Caco-2 (cell line): ENCODE measurements at regions not wholly inside any gene's neighbourhood (a gene's known extent, or its start where the extent isn't known, plus 50 kb on each side); places are given as distances from the start of the nearest gene placed in this dataset.

ENCODE experiments used
- BruUV-seq: library from RNA; stranded (reverse); fragments of 400-500 nt; replicated peaks from 2 replicates; lab custom pipeline; 2021; lab: Mats Ljungman, UMichigan
- CTCF ChIA-PET: fragments of 300-600 bp; sonication (Branson Sonifier 250); formaldehyde crosslinking; loops from one replicate; lab custom pipeline; 2022; ENCODE audit warnings: antibody characterized with exemption; lab: Charles Lee
- POLR2A ChIA-PET: fragments of 300-600 bp; sonication (Branson Sonifier 250); formaldehyde crosslinking; loops from one replicate; lab custom pipeline; 2022; ENCODE audit warnings: antibody characterized with exemption; lab: Charles Lee
- DNase-seq, 2 experiments: peaks; one replicate each; pipeline versions ENCODE4 v3.0.0 to v3.0.0-alpha.2; 2020 to 2022
- H3K27me3 ChIP-seq: replicated peaks from 2 replicates; pipeline ENCODE4 v1.6.0; 2011; ENCODE audit warnings: low read length; ENCODE audit not compliant: control insufficient read depth, insufficient read depth
- H3K36me3 ChIP-seq: 2 replicates; pipeline ENCODE4 v1.5.1; 2011; ENCODE audit warnings: low read length; ENCODE audit not compliant: control insufficient read depth, insufficient read depth
- H3K4me1 ChIP-seq: fragments of 250-450 bp; sonication (Bioruptor Pico); 2 replicates; pipeline ENCODE4 v1.5.1; 2020; ENCODE audit warnings: mild to moderate bottlenecking
- H3K4me3 ChIP-seq: 2 replicates; pipeline ENCODE4 v1.5.1; 2011; ENCODE audit warnings: low read depth, mild to moderate bottlenecking, control low read depth, low read length
- H3K9me3 ChIP-seq: fragments of 250-450 bp; sonication (Bioruptor Pico); 2 replicates; pipeline ENCODE4 v1.5.1; 2020; ENCODE audit warnings: mild to moderate bottlenecking, moderate library complexity
- H3K27ac Mint-ChIP-seq: one replicate; pipeline ENCODE4 v1.8.0; 2022; ENCODE audit warnings: mixed read lengths; ENCODE audit not compliant: unreplicated experiment
- H3K27me3 Mint-ChIP-seq: one replicate; pipeline ENCODE4 v1.8.0; 2022; ENCODE audit warnings: mixed read lengths; ENCODE audit not compliant: insufficient read depth, unreplicated experiment
- H3K36me3 Mint-ChIP-seq: one replicate; pipeline ENCODE4 v1.8.0; 2022; ENCODE audit warnings: mild to moderate bottlenecking, mixed read lengths; ENCODE audit not compliant: insufficient read depth, unreplicated experiment
- H3K4me1 Mint-ChIP-seq: one replicate; pipeline ENCODE4 v1.8.0; 2022; ENCODE audit warnings: low read depth, mixed read lengths; ENCODE audit not compliant: unreplicated experiment
- H3K4me3 Mint-ChIP-seq: one replicate; pipeline ENCODE4 v1.8.0; 2022; ENCODE audit warnings: mild to moderate bottlenecking, moderate library complexity, mixed read lengths; ENCODE audit not compliant: unreplicated experiment
- H3K9me3 Mint-ChIP-seq: one replicate; pipeline ENCODE4 v1.8.0; 2022; ENCODE audit warnings: mixed read lengths; ENCODE audit not compliant: unreplicated experiment
- CTCF ChIP-seq, 2 experiments: fragments of 200-600 bp in 1 of 2; IDR thresholded peaks; 1 replicate in 1 of 2; 2 replicates in 1 of 2; pipeline versions ENCODE4 v1.5.1 to v1.8.0; 2011 to 2022; ENCODE audit warnings: antibody characterized with exemption in 1 of 2, control low read depth in 1 of 2, inconsistent platforms in 1 of 2, low read depth in 1 of 2, low read length in 1 of 2, mild to moderate bottlenecking in 1 of 2, moderate library complexity in 1 of 2; ENCODE audit not compliant: insufficient read depth in 1 of 2, severe bottlenecking in 1 of 2, unreplicated experiment in 1 of 2
- intact Hi-C: fragments of 100-400 bp; cut with micrococcal nuclease; formaldehyde crosslinking; loops from one replicate; pipeline ENCODE4 v1.10.0; 2022; ENCODE audit not compliant: unreplicated experiment

DNA sequence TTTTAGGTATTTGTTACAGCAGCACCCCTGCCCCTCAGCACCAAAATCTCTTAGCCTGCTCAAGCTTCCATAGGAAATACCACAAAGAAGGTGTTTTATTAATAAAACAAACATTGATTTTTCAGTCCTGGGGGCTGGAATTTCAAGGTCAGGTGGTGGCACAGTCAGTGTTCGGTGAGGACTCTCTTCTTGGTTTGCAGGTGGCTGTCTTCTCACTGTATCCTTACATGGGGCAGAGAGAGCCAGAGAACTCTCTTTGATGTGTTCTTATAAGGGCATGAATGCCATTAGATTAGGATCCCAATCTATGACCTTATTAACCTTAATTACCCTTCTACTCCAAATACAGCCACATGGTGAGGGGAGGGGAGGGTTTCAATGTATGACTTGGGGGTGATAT, 112.3 kb upstream of the PFKP start:
- H3K27me3 Mint-ChIP-seq: peaks cover 20% of the 10 kb centered on the region
- no peak overlapping the region for H3K4me3 Mint-ChIP-seq
- POLR2A ChIA-PET: no interaction called here
- H3K36me3 ChIP-seq: no peaks in the 10 kb centered on the region
- H3K27ac Mint-ChIP-seq: no peak overlapping the region
- CTCF ChIA-PET: no interaction called here
- intact Hi-C loops: no loop called here
- no peaks in the 10 kb centered on the region for H3K9me3 ChIP-seq
- H3K4me3 ChIP-seq: no peak overlapping the region
- no peak for DNase-seq
- BruUV-seq: no TSS peak
- H3K9me3 Mint-ChIP-seq: no peaks in the 10 kb centered on the region
- H3K27me3 ChIP-seq: 0 out of 2 replicates have a peak, but pooled peaks cover 1% of the 10 kb centered on the region
- TF ChIP-seq CTCF (IDR thresholded peaks at IDR 0.05; ENCODE audit: insufficient read depth in 1 of 2, low read depth in 1 of 2, low read length in 1 of 2, severe bottlenecking in 1 of 2, unreplicated experiment in 1 of 2): no peak
- H3K36me3 Mint-ChIP-seq: no peaks in the 10 kb centered on the region
- H3K4me1 Mint-ChIP-seq: peaks cover 9% of the 10 kb centered on the region
- peaks cover 8% of the 10 kb centered on the region for H3K4me1 ChIP-seq

GRCh38 chr10:2953495-2953894, 113.9 kb upstream of the PFKP start:
- BruUV-seq: no TSS peak
- Histone ChIP-seq H3K4me3 (no peak overlapping the region), H3K4me1 (peaks cover 8% of the 10 kb centered on the region), H3K9me3 (no peaks in the 10 kb centered on the region), H3K36me3 (no peaks in the 10 kb centered on the region), H3K27me3 (0 out of 2 replicates have a peak, but pooled peaks cover 1% of the 10 kb centered on the region)
- TF ChIP-seq CTCF (IDR thresholded peaks at IDR 0.05; ENCODE audit: insufficient read depth in 1 of 2, low read depth in 1 of 2, low read length in 1 of 2, severe bottlenecking in 1 of 2, unreplicated experiment in 1 of 2): no peak
- peaks cover 35% of the 10 kb centered on the region for H3K27me3 Mint-ChIP-seq
- CTCF ChIA-PET: no interaction called here
- no peak for DNase-seq
- H3K4me3 Mint-ChIP-seq: no peak overlapping the region
- no peaks in the 10 kb centered on the region for H3K36me3 Mint-ChIP-seq
- peaks cover 18% of the 10 kb centered on the region for H3K4me1 Mint-ChIP-seq
- no peaks in the 10 kb centered on the region for H3K9me3 Mint-ChIP-seq
- POLR2A ChIA-PET: interaction anchor here (0.5 kb wide), 1 partner anchor 112 kb away, joined by 4 read pairs; no protein-coding TSS in a partner anchor
- no peak overlapping the region for H3K27ac Mint-ChIP-seq
- intact Hi-C loops: no loop called here

DNA sequence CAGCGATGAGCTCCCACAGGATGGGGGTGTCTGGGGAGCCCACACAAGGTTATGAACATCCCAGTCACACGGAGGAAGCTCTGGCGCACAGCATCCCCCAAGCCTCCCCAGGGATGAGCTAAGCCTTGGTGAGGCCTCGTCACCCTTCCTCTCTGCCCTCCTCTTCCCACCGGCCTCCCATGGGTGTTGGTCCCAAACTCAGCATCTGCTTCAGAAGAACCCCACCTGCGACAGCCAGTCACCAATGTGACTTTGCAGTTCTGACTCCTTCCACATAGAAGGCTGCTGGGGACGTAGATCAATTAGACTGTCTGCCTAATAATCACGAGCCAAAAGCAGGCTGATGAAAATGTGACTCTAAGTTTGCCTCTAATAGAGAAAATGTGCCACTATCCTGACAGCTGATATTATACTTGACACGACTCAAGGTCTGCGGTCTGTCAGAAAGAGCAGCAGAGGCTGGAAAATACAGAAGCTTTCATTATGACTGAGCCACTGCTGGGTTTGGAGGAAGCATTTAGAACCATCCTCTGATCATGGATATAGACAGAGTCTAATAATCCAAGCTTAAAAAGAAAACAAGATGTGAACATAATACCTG, 116.0 kb upstream of the PFKP start:
- DNase-seq: no peak
- H3K27me3 Mint-ChIP-seq: peaks cover 40% of the 10 kb centered on the region
- H3K4me3 Mint-ChIP-seq: no peak overlapping the region
- no peaks in the 10 kb centered on the region for H3K9me3 Mint-ChIP-seq
- CTCF ChIA-PET: interaction anchor here (0.6 kb wide), 1 partner anchor 22 kb away, joined by 3 read pairs; no protein-coding TSS in a partner anchor
- intact Hi-C loops: no loop called here
- no peaks in the 10 kb centered on the region for H3K36me3 Mint-ChIP-seq
- TF ChIP-seq CTCF (IDR thresholded peaks at IDR 0.05; ENCODE audit: insufficient read depth in 1 of 2, low read depth in 1 of 2, low read length in 1 of 2, severe bottlenecking in 1 of 2, unreplicated experiment in 1 of 2): no peak
- 0 out of 2 replicates have a peak, but pooled peaks cover 1% of the 10 kb centered on the region for H3K27me3 ChIP-seq
- BruUV-seq: no TSS peak
- peaks cover 8% of the 10 kb centered on the region for H3K4me1 Mint-ChIP-seq
- H3K36me3 ChIP-seq: no peaks in the 10 kb centered on the region
- H3K4me1 ChIP-seq: no peaks in the 10 kb centered on the region
- H3K27ac Mint-ChIP-seq: no peak overlapping the region
- H3K4me3 ChIP-seq: no peak overlapping the region
- no peaks in the 10 kb centered on the region for H3K9me3 ChIP-seq
- POLR2A ChIA-PET: no interaction called here
